Epithelial cell of proximal tubule (primary cell): ENCODE measurements at regions not wholly inside any gene's neighbourhood (a gene's known extent, or its start where the extent isn't known, plus 50 kb on each side); places are given as distances from the start of the nearest gene placed in this dataset.
A peak's percentile ranks its signal among the peaks of the same experiment; 100 is the strongest.

Experiments used
- DNase-seq: peaks from one replicate; pipeline ENCODE4 v3.0.0-alpha.2; 2011; ENCODE audit warnings: low read depth
- H3K4me3 ChIP-seq: 2 replicates; pipeline ENCODE4 v1.5.1; 2011; ENCODE audit warnings: low read depth, mild to moderate bottlenecking, low read length
- CTCF ChIP-seq: conservative IDR thresholded peaks from 2 replicates; pipeline ENCODE4 v1.5.1; 2012; ENCODE audit warnings: low read depth, mild to moderate bottlenecking, low read length

DNA sequence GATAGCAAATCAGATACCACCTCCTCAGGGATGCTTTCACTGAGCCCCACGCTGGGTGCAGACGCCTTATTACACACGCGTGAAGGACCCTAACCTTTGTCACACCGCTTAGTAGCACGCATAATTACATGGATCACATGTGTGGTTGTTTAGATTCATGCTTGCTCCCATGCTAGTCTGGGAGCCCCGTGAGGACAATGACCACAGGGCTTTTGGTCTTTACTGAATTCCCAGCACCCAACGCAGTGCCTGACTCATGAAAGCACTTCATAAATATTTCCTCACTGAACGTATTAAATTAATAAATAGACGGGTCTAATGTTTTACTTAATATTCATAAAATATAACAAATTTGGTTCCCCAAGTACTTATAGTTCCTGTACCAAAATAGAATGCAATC, 132.5 kb downstream of the ALDH8A1 start:
- no peak for TF ChIP-seq CTCF
- no peak overlapping the region for H3K4me3 ChIP-seq
- no peak for DNase-seq

DNA sequence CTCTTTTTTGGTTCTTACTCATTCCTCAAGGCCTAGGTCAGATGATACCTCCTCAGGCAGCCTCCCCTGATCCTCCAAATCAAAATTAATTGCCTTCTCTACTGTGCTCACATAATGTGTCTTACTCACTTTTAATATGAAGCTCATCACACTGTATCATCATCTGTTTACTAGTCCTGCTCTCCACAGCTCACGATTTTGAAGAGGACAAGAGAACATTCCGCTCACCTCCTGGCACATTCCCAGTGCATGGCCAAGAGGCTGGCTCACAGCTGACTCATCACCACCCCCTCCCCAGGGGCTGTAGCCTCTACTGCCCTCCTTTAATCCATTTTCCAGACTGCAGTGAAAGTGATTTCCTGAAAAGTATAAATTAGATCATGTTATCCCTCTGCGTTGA, 133.1 kb downstream of the ALDH8A1 start:
- TF ChIP-seq CTCF, result no peak
- DNase-seq, result no peak
- H3K4me3 ChIP-seq, result no peak overlapping the region

GRCh38 chr6:134816300-134816699, 133.6 kb downstream of the ALDH8A1 start:
- no peak for DNase-seq
- no peak for TF ChIP-seq CTCF
- no peak overlapping the region for H3K4me3 ChIP-seq

DNA sequence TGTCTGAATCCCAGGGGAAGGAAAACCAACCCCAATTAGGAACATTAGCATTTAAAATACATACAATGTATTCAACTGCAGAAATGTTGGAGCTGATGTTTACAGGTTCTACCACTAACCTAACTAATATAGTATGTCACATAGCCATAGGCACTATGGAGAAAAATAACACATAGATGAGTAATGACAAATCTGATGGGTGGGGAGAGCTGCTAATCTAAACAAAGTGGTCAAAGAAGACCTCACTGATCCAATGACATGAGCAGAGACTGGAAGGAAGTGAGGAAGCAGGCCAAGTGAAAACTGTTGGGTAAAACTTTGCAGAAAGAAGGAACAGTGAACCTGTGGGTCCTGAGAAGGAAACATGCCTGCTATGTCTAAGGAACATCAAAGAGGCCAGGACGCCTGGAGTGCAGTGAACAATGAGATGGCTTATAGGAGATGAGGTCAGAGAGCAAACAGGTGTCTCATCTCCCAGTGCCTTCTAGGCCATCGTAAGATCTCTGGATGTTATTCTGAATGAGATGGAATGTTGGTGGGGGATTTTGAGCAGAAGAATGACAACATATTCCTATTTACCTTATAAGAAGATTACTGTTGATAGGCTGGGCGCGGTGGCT, 135.7 kb downstream of the ALDH8A1 start:
- H3K4me3 ChIP-seq, result no peak overlapping the region
- no peak for DNase-seq
- no peak for TF ChIP-seq CTCF

DNA sequence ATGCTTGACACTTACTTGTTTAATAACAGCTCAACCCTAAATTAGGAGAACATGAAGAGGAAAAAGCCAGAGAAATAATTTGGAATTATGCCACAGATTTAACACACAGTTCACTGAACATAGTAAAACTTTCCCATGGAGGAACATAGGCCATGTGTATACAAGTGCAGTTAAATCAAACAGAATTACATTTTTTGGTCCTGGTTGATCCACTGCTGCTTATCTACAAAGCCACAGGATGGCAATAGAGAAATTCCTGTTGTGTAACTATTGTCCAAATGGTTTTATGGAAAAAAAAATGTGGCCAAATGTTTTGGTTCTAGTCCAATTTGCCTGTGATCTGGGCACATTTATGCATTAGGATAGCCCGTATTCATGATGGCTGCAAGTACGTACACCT, 136.8 kb downstream of the ALDH8A1 start:
- no peak overlapping the region for H3K4me3 ChIP-seq
- TF ChIP-seq CTCF, result no peak
- no peak for DNase-seq

- TF ChIP-seq CTCF, result no peak
- no peak overlapping the region for H3K4me3 ChIP-seq
- DNase-seq, result no peak
Measured at GRCh38 chr6:134810402-134810801, 139.5 kb downstream of the ALDH8A1 start.

DNA sequence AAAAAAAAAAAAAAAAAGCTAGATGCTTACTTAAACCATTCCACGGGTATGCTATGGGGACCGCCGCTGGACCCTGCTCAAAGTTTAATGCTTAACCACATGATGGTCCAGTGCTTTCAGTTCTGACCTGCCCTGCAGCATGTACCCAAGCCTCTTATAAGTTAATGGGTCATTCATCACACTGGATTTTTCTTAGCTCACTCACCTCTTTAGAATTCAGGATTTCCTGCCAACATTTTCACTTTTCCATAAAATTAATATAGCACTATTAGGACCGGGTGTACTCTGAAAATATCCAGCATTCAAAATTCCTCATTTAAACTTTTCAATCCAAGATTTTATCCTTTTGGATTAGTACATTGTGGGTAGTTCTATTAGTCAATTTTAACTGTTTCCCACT, 140.8 kb downstream of the ALDH8A1 start:
- no peak for TF ChIP-seq CTCF
- peak; percentile 84 for DNase-seq
- no peak overlapping the region for H3K4me3 ChIP-seq
